Choroid plexus epithelial cell (primary cell): ENCODE measurements at regions not wholly inside any gene's neighbourhood (a gene's known extent, or its start where the extent isn't known, plus 50 kb on each side); places are given as distances from the start of the nearest gene placed in this dataset.

ENCODE experiments used
- DNase-seq: peaks from one replicate; pipeline ENCODE4 v3.0.0-alpha.2; 2010; ENCODE audit warnings: low read depth
- H3K4me3 ChIP-seq: 2 replicates; pipeline ENCODE4 v1.5.1; 2011; ENCODE audit warnings: low read depth, mild to moderate bottlenecking, control low read depth, low read length, moderate library complexity
- TF ChIP-seq, protein P1 (sequence below): conservative IDR thresholded peaks from 2 replicates; pipeline ENCODE4 v1.5.1; 2011; ENCODE audit warnings: low read depth, mild to moderate bottlenecking, control low read depth, inconsistent platforms, low read length, moderate library complexity

DNA sequence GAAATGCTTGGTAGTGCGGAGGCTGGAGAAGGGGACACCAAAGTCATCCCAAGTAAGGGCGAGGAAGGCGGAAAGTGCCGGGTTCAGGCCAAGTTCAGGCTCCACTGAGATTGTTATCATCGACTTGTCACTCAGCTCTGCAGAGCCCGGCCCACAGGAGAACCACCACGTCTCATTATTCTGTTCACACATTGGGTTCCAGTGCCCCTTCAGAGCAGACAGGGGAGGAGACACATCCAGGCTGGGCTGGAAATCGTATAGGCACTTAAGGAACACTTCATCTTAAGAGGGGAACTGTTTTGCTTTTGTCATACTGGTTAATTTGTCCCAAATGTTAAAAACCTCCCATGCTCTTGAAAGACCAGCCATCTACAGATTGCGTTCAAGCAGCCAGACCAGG, 118.3 kb upstream of the ADAMTS18 start:
- TF ChIP-seq, protein P1, sequence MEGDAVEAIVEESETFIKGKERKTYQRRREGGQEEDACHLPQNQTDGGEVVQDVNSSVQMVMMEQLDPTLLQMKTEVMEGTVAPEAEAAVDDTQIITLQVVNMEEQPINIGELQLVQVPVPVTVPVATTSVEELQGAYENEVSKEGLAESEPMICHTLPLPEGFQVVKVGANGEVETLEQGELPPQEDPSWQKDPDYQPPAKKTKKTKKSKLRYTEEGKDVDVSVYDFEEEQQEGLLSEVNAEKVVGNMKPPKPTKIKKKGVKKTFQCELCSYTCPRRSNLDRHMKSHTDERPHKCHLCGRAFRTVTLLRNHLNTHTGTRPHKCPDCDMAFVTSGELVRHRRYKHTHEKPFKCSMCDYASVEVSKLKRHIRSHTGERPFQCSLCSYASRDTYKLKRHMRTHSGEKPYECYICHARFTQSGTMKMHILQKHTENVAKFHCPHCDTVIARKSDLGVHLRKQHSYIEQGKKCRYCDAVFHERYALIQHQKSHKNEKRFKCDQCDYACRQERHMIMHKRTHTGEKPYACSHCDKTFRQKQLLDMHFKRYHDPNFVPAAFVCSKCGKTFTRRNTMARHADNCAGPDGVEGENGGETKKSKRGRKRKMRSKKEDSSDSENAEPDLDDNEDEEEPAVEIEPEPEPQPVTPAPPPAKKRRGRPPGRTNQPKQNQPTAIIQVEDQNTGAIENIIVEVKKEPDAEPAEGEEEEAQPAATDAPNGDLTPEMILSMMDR, result no peak
- DNase-seq, result no peak
- H3K4me3 ChIP-seq, result no peak overlapping the region

GRCh38 chr16:77555126-77555525, 120.3 kb upstream of the ADAMTS18 start:
- DNase-seq, result peak; percentile 49
- TF ChIP-seq, protein P1, result no peak
- H3K4me3 ChIP-seq, result no peak overlapping the region

GRCh38 chr16:77555791-77556190, 121.0 kb upstream of the ADAMTS18 start:
- TF ChIP-seq, protein P1, result no peak
- H3K4me3 ChIP-seq, result peak overlapping the region; percentile 9
- no peak for DNase-seq

GRCh38 chr16:77556201-77556873, 121.5 kb upstream of the ADAMTS18 start:
- TF ChIP-seq, protein P1, result no peak
- no peak overlapping the region for H3K4me3 ChIP-seq
- no peak for DNase-seq

GRCh38 chr16:77557385-77557784, 122.6 kb upstream of the ADAMTS18 start:
- no peak for DNase-seq
- H3K4me3 ChIP-seq, result no peak overlapping the region
- TF ChIP-seq, protein P1, result no peak

DNA sequence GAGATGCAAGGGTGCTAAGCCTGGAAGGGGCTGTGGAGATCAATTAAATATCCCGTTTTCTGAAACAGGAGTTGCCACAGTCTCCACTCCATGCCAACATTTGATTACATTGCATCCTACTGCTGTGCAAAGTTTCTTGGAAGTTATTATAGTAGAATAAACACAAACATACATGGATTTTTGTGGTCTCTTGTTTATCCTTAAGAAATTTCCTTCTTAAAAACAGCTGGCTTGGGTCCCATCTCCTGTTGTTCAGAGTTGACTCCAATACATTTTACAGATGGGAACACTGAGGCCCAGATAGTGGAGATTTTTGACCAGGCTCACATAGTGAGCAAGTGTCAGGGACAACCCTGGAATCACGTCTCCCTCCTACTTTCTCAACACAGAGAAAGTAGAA, 124.0 kb upstream of the ADAMTS18 start:
- H3K4me3 ChIP-seq, result no peak overlapping the region
- DNase-seq, result no peak
- TF ChIP-seq, protein P1, result no peak

GRCh38 chr16:77562497-77562896, 127.7 kb upstream of the ADAMTS18 start:
- no peak overlapping the region for H3K4me3 ChIP-seq
- TF ChIP-seq, protein P1, result no peak
- no peak for DNase-seq
